Pons (tissue), 1 donor: ENCODE measurements at regions not wholly inside any gene's neighbourhood (a gene's known extent, or its start where the extent isn't known, plus 50 kb on each side); places are given as distances from the start of the nearest gene placed in this dataset.
"Not testable (repeated sequence)": the region's sequence is repeated elsewhere in the genome, so short reads cannot be mapped to it uniquely, and the experiment has no call there.

Source experiments
- DNase-seq: peaks from one replicate; pipeline ENCODE4 v3.0.0-alpha.2; 2016; ENCODE audit warnings: low spot score

GRCh38 chr1:149700220-149700619 lies 82.3 kb upstream of the FCGR1A start:
- DNase-seq = not testable (repeated sequence)

- not testable (repeated sequence) for DNase-seq
Measured at GRCh38 chr1:149700677-149701567, 81.6 kb upstream of the FCGR1A start.

DNA sequence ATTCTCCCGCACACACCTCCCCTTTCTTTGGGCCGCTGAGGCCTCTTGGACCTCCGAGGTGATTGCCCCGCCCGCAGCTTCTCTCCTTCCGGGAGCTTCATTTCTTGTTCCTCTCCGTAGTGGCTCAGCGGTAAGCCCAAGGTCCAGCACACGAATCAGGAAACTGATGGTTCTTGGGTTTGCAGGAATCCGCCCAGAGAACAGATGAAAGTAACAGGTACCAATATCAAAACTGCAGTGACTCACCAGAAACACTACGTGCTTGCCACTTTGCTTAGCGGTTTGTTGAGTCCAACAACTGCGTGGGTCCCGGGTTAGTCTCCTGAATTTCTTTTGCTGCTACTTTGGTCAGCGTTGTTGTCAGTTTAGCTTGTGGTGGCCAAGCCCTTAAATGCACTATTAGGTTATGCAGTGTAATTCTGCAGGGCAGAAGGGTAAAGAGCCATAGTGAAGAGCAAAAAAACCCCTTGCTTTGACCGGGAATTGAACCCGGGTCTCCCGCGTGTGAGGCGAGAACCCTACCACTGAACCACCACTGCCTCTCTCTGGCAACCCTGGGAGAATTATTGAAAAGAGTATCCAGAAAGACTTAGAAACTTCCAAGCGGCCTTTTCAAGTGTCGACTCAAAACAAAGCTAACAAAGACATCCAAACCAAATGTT lies 74.2 kb upstream of the FCGR1A start:
- DNase-seq = peak; percentile 88

- DNase-seq = not testable (repeated sequence)
Measured at GRCh38 chr1:149711651-149712050, 70.8 kb upstream of the FCGR1A start.

DNA sequence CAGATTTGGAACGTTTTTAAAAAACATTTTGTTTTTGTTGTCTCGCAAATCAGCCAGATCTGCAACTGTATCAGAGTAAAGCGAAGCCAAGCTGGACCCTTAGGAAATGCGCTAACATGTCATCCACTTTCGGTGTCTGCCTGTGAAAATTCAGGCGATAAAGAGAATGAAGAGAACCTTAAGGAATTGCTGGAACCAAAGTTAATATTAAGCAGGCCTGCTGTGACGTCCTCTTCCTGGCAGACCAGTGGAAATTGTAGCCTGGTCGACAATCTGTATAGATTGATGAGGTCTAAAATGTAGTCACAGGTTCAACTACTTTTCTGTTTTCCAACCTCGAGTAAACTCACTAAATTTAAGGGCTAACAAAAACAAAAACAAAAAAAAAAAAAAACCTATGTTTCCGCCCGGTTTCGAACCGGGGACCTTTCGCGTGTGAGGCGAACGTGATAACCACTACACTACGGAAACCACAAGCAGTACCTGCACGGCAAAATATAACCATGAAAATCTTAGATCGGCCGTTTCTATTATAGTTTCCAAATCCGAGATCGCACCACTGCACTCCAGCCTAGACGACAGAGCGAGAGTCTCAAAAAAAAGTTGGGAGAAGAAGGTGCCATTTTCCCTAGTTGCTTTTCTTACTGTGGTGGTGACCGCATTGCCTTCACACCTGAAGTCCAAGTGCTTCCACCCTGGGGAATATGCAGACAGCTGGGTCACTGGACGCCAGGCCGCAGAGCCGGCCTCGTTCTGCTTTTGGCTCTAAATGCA lies 70.2 kb upstream of the FCGR1A start:
- DNase-seq = peak; percentile 12

DNA sequence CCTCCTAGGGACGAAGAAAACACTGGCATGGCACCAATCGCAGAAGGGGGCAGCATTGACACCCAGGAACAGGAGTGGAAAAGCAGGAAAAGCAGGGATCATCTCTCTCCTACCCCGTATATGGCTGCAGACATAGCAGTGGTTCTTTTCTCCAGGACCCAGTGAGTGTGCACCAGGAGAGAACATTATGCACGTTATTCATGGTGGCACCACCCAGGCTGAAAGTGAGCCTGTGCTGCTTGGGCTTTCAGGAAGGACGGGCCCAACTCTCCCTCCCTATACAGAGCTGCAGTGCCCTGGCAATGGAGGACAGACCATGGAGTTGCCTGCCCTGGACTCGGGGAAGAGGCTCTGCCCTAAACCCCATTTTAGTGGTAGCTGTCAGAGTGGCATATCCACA lies 69.0 kb upstream of the FCGR1A start:
- DNase-seq = not testable (repeated sequence)

DNA sequence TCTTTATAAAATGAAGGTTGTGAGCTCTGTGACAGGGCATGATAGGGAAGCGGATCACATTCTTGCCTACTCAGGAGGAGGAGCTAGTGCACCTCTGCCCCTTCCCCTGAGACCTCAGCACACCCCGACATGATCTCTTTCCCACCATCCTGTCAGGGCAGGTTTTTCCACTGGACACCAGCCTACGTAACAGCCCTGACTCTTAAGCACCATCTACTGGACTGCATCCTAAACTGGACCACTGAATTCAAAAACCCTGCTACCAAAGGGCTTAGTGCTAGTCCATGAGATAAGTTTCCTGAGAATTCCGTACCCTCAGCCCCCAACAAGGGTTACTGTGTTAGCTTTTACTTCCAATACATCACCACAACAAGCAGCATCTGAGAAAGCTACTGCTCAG lies 68.5 kb upstream of the FCGR1A start:
- DNase-seq = not testable (repeated sequence)

DNA sequence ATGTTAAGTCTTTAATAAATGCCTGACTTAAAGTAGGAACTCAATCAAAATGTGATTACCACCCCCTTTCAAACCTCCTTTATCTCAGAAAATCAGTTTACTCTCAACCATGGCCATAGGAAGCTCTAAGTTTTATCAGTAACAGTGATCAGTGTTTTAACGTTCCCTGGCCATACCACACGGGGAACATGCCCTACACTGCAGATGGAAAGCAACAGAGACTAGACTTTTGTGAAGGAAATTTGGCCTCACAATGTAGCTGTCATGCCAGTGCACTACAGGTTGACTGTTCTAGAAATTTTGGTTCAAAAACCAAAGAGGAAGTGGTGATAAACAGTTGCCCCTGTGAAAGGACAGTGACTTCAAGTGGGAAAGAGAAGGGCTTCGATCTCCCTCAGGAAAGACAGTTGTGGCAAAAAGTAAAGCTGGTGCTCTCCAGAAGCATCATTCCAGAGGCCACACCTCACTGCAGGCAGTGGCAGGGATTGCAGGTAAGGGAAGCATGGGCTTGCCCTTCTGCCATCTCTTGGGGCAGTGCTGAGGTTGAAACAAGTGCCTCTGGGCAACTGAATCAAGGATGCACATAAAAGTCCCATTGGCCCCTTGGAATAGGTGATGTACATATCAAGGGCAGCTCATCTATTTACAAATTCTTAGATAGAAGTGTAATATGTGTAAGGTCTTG lies 57.7 kb upstream of the FCGR1A start:
- DNase-seq = not testable (repeated sequence)

DNA sequence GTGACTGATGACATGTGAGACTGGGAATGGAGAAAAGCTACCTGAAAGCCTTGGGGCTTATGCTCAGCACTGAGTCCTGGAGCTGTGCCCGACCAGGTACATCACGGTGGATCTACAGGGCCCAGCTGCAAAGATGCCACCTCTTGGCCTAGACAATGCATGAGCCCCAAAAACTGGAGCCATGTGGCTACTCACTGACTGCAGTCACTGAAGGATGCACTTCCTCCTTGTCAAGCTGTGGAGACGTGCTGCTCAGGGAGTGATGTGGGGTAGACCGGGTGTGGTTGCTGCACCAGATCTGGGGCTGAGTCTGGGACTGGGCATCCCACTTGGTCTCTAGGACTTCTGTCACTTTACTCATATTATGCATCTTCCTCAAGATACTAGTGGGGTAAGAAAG lies 55.8 kb upstream of the FCGR1A start:
- DNase-seq = not testable (repeated sequence)

DNA sequence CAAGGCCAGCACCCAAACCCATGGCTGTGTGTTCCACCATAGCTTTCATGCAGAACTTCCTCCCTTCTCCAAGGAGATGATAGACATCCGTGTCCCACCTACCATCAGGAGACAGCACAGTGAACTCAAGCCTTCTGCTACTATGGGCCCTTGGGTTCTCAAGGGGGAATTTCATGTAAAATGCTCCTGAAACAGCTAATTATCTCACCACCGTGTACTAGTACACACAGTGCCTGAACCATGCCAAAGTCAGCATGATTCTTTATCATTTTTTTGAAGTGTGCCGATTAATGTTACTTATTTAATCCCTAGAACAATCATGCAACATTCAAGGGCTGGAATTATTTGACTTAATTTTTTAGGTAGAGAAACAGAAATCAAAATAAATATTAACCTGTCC lies 53.9 kb upstream of the FCGR1A start:
- DNase-seq = not testable (repeated sequence)
